HEK293 (cell line): ENCODE measurements at regions not wholly inside any gene's neighbourhood (a gene's known extent, or its start where the extent isn't known, plus 50 kb on each side); places are given as distances from the start of the nearest gene placed in this dataset.

Experiments used
- CTCF ChIA-PET: fragments of 350-600 bp; formaldehyde crosslinking; extraction: SDS; loops from one replicate; lab custom pipeline; 2021; ENCODE audit warnings: antibody characterized with exemption; lab: Yijun Ruan, JAX
- POLR2A ChIA-PET: fragments of 300-600 bp; formaldehyde crosslinking; extraction: SDS; loops from one replicate; lab custom pipeline; 2020; ENCODE audit warnings: antibody characterized with exemption, inconsistent platforms; lab: Yijun Ruan, JAX
- H3K27ac ChIP-seq: fragments of 200-500 bp; sonication (Bioruptor generic); 2 replicates; pipeline ENCODE4 v1.5.1; 2014; ENCODE audit warnings: low read depth, low read length, control low read depth, inconsistent platforms; ENCODE audit errors: extremely low read depth
- H3K36me3 ChIP-seq, 2 experiments: fragments of 200-500 bp in 1 of 2; sonication (Bioruptor generic) in 1 of 2; 1 replicate in 1 of 2; 2 replicates in 1 of 2; pipeline ENCODE4 v1.5.1; 2014 to 2017; ENCODE audit warnings: inconsistent platforms in 2 of 2, low read length in 2 of 2; ENCODE audit not compliant: control insufficient read depth in 2 of 2, insufficient read depth in 1 of 2
- H3K4me1 ChIP-seq: fragments of 200-500 bp; sonication (Bioruptor generic); 2 replicates; pipeline ENCODE4 v1.5.1; 2014; ENCODE audit warnings: mild to moderate bottlenecking, low read length, inconsistent platforms; ENCODE audit not compliant: control insufficient read depth, insufficient read depth
- H3K4me3 ChIP-seq: 2 replicates; pipeline ENCODE4 v1.5.1; 2011; ENCODE audit warnings: low read depth, mild to moderate bottlenecking, control low read depth, low read length, moderate library complexity
- H3K9me3 ChIP-seq: fragments of 200-500 bp; sonication (Bioruptor generic); 2 replicates; pipeline ENCODE4 v1.5.1; 2014; ENCODE audit warnings: low read depth, low read length, inconsistent platforms; ENCODE audit not compliant: control insufficient read depth, insufficient read depth
- IKZF3 ChIP-seq: fragments of 450-650 bp; IDR thresholded peaks from 2 replicates; pipeline ENCODE4 v1.5.0; 2018; ENCODE audit warnings: missing biosample characterization, mild to moderate bottlenecking, missing genetic modification characterization, moderate library complexity
- KLF10 ChIP-seq: fragments of 450-650 bp; IDR thresholded peaks from 2 replicates; pipeline ENCODE4 v1.5.1; 2018; ENCODE audit warnings: missing biosample characterization, mild to moderate bottlenecking, missing genetic modification characterization
- MZF1 ChIP-seq: fragments of 450-650 bp; formaldehyde crosslinking; IDR thresholded peaks from 2 replicates; pipeline ENCODE4 v1.5.1; 2017; ENCODE audit warnings: missing biosample characterization, missing genetic modification characterization, borderline replicate concordance
- OVOL3 ChIP-seq: fragments of 450-650 bp; formaldehyde crosslinking; IDR thresholded peaks from 2 replicates; pipeline ENCODE4 v1.5.1; 2016; ENCODE audit warnings: missing biosample characterization, missing genetic modification characterization
- YY1 ChIP-seq: fragments of 450-650 bp; formaldehyde crosslinking; IDR thresholded peaks from 2 replicates; pipeline ENCODE4 v1.5.1; 2018; ENCODE audit warnings: missing biosample characterization, missing genetic modification characterization
- ZBTB17 ChIP-seq: fragments of 450-650 bp; formaldehyde crosslinking; IDR thresholded peaks from 2 replicates; pipeline ENCODE4 v1.5.1; 2016; ENCODE audit warnings: missing biosample characterization, missing genetic modification characterization
- ZBTB21 ChIP-seq: fragments of 450-650 bp; formaldehyde crosslinking; IDR thresholded peaks from 2 replicates; pipeline ENCODE4 v1.5.1; 2017; ENCODE audit warnings: missing biosample characterization, missing genetic modification characterization
- ZFP37 ChIP-seq: fragments of 450-650 bp; formaldehyde crosslinking; IDR thresholded peaks from 2 replicates; pipeline ENCODE4 v1.5.1; 2016; ENCODE audit warnings: missing biosample characterization, missing genetic modification characterization
- ZNF10 ChIP-seq: fragments of 450-650 bp; formaldehyde crosslinking; IDR thresholded peaks from 2 replicates; pipeline ENCODE4 v1.5.1; 2017; ENCODE audit warnings: missing biosample characterization, missing genetic modification characterization
- ZNF133 ChIP-seq: fragments of 450-650 bp; formaldehyde crosslinking; IDR thresholded peaks from 2 replicates; pipeline ENCODE4 v1.5.1; 2016; ENCODE audit warnings: missing biosample characterization, missing genetic modification characterization
- ZNF214 ChIP-seq: fragments of 450-650 bp; formaldehyde crosslinking; IDR thresholded peaks from 2 replicates; pipeline ENCODE4 v1.5.1; 2017; ENCODE audit warnings: missing biosample characterization, mild to moderate bottlenecking, missing genetic modification characterization, borderline replicate concordance
- ZNF558 ChIP-seq: fragments of 450-650 bp; formaldehyde crosslinking; IDR thresholded peaks from 2 replicates; pipeline ENCODE4 v1.5.1; 2016; ENCODE audit warnings: missing biosample characterization, missing genetic modification characterization
- ZNF791 ChIP-seq: fragments of 450-650 bp; formaldehyde crosslinking; IDR thresholded peaks from 2 replicates; pipeline ENCODE4 v1.5.1; 2016; ENCODE audit warnings: missing biosample characterization, missing genetic modification characterization
- TF ChIP-seq, protein P1 (sequence below): fragments of 450-650 bp; formaldehyde crosslinking; IDR thresholded peaks from 2 replicates; pipeline ENCODE4 v1.5.1; 2016; ENCODE audit warnings: missing biosample characterization, missing genetic modification characterization
- TF ChIP-seq, protein P2 (sequence below): fragments of 450-650 bp; formaldehyde crosslinking; IDR thresholded peaks from 2 replicates; pipeline ENCODE4 v1.5.1; 2016; ENCODE audit warnings: missing biosample characterization, missing genetic modification characterization
- TF ChIP-seq, protein P3 (sequence below): fragments of 450-650 bp; formaldehyde crosslinking; IDR thresholded peaks from 2 replicates; pipeline ENCODE4 v1.5.1; 2016; ENCODE audit warnings: missing biosample characterization, missing genetic modification characterization
- TF ChIP-seq, protein P4 (sequence below): IDR thresholded peaks from 2 replicates; pipeline ENCODE4 v1.6.1; 2011; ENCODE audit warnings: mild to moderate bottlenecking, low read depth, low read length, borderline replicate concordance
- TF ChIP-seq, protein P5 (sequence below): fragments of 450-650 bp; formaldehyde crosslinking; IDR thresholded peaks from 2 replicates; pipeline ENCODE4 v1.5.1; 2016; ENCODE audit warnings: missing biosample characterization, missing genetic modification characterization
- TF ChIP-seq, protein P6 (sequence below): fragments of 450-650 bp; formaldehyde crosslinking; IDR thresholded peaks from 2 replicates; pipeline ENCODE4 v1.5.1; 2016; ENCODE audit warnings: missing biosample characterization, missing genetic modification characterization
- TF ChIP-seq, protein P7 (sequence below): fragments of 450-650 bp; formaldehyde crosslinking; IDR thresholded peaks from 2 replicates; pipeline ENCODE4 v1.5.1; 2017; ENCODE audit warnings: missing biosample characterization, missing genetic modification characterization

DNA sequence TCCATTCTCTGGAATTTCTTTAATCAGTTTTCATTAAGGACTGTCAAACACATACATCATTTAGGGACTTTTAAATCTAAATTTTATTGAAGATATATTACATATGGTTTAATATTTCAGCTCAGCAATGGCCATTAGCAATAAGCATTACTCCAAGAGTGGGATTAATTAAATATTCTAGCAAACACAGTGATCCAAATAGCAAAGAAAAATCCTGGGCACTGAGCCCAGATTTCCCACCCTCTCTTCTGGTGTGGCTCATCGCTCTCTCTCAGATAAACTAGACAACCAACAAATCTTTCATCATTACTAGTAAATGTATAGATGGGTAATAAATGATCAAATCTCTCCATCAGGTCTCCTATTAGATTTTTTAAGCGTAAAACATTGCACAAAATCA lies 53.5 kb upstream of the FOXD3 start (continued):
- TF ChIP-seq, protein P1, sequence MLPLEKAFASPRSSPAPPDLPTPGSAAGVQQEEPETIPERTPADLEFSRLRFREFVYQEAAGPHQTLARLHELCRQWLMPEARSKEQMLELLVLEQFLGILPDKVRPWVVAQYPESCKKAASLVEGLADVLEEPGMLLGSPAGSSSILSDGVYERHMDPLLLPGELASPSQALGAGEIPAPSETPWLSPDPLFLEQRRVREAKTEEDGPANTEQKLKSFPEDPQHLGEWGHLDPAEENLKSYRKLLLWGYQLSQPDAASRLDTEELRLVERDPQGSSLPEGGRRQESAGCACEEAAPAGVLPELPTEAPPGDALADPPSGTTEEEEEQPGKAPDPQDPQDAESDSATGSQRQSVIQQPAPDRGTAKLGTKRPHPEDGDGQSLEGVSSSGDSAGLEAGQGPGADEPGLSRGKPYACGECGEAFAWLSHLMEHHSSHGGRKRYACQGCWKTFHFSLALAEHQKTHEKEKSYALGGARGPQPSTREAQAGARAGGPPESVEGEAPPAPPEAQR (tag by site-specific recombination), result no peak
- TF ChIP-seq ZNF791 (tag by site-specific recombination) (no peak), ZNF558 (no peak), KLF10 (tag by site-specific recombination) (no peak)
- TF ChIP-seq, all 188 proteins: peak for 0

DNA sequence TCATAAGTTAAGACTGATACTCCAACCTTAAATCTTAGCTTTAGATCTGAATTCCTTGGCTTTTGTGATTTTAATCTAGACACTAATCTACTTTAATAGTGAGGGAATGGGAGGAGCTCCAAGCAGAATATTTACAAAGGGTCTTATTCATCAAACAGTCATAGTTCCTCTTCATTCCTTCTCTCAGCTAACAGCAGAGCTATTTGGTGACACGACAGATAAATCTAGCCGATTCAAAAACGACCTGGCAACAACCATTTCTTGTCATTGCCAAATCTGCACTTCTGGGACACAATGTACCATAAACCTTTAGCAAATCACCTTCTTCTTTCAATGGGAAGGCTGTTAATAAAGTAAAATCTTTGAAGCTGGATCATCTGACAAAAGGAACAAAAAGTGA lies 52.8 kb upstream of the FOXD3 start:
- POLR2A ChIA-PET, result no interaction called here
- Histone ChIP-seq H3K9me3 (no peaks in the 10 kb centered on the region), H3K27ac (no peak overlapping the region), H3K4me1 (no peaks in the 10 kb centered on the region), H3K36me3 (no peaks in the 10 kb centered on the region), H3K4me3 (no peak overlapping the region)
- CTCF ChIA-PET, result interaction anchor here (0.8 kb wide), 1 partner anchor 32 kb away, joined by 3 read pairs; no protein-coding TSS in a partner anchor
- TF ChIP-seq MZF1 (tag by site-specific recombination) (no peak), ZNF214 (tag by site-specific recombination) (no peak), ZNF133 (tag by site-specific recombination) (no peak), IKZF3 (no peak), ZFP37 (tag by site-specific recombination) (no peak), OVOL3 (tag by site-specific recombination) (no peak), ZNF10 (tag by site-specific recombination) (no peak), ZBTB21 (tag by site-specific recombination) (no peak), ZBTB17 (tag by site-specific recombination) (no peak), YY1 (tag by site-specific recombination) (no peak)
- TF ChIP-seq, protein P2, sequence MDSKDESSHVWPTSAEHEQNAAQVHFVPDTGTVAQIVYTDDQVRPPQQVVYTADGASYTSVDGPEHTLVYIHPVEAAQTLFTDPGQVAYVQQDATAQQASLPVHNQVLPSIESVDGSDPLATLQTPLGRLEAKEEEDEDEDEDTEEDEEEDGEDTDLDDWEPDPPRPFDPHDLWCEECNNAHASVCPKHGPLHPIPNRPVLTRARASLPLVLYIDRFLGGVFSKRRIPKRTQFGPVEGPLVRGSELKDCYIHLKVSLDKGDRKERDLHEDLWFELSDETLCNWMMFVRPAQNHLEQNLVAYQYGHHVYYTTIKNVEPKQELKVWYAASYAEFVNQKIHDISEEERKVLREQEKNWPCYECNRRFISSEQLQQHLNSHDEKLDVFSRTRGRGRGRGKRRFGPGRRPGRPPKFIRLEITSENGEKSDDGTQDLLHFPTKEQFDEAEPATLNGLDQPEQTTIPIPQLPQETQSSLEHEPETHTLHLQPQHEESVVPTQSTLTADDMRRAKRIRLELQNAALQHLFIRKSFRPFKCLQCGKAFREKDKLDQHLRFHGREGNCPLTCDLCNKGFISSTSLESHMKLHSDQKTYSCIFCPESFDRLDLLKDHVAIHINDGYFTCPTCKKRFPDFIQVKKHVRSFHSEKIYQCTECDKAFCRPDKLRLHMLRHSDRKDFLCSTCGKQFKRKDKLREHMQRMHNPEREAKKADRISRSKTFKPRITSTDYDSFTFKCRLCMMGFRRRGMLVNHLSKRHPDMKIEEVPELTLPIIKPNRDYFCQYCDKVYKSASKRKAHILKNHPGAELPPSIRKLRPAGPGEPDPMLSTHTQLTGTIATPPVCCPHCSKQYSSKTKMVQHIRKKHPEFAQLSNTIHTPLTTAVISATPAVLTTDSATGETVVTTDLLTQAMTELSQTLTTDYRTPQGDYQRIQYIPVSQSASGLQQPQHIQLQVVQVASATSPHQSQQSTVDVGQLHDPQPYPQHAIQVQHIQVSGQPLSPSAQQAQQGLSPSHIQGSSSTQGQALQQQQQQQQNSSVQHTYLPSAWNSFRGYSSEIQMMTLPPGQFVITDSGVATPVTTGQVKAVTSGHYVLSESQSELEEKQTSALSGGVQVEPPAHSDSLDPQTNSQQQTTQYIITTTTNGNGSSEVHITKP (tag by site-specific recombination), result no peak
- TF ChIP-seq, protein P3, sequence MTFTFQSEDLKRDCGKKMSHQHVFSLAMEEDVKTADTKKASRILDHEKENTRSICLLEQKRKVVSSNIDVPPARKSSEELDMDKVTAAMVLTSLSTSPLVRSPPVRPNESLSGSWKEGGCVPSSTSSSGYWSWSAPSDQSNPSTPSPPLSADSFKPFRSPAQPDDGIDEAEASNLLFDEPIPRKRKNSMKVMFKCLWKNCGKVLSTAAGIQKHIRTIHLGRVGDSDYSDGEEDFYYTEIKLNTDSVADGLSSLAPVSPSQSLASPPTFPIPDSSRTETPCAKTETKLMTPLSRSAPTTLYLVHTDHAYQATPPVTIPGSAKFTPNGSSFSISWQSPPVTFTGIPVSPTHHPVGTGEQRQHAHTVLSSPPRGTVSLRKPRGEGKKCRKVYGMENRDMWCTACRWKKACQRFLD, result no peak
- TF ChIP-seq, protein P4, sequence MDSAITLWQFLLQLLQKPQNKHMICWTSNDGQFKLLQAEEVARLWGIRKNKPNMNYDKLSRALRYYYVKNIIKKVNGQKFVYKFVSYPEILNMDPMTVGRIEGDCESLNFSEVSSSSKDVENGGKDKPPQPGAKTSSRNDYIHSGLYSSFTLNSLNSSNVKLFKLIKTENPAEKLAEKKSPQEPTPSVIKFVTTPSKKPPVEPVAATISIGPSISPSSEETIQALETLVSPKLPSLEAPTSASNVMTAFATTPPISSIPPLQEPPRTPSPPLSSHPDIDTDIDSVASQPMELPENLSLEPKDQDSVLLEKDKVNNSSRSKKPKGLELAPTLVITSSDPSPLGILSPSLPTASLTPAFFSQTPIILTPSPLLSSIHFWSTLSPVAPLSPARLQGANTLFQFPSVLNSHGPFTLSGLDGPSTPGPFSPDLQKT, result no peak
- TF ChIP-seq, protein P5, sequence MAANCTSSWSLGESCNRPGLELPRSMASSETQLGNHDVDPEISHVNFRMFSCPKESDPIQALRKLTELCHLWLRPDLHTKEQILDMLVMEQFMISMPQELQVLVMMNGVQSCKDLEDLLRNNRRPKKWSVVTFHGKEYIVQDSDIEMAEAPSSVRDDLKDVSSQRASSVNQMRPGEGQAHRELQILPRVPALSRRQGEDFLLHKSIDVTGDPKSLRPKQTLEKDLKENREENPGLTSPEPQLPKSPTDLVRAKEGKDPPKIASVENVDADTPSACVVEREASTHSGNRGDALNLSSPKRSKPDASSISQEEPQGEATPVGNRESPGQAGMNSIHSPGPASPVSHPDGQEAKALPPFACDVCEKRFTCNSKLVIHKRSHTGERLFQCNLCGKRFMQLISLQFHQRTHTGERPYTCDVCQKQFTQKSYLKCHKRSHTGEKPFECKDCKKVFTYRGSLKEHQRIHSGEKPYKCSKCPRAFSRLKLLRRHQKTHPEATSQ, result no peak
- TF ChIP-seq, protein P6, sequence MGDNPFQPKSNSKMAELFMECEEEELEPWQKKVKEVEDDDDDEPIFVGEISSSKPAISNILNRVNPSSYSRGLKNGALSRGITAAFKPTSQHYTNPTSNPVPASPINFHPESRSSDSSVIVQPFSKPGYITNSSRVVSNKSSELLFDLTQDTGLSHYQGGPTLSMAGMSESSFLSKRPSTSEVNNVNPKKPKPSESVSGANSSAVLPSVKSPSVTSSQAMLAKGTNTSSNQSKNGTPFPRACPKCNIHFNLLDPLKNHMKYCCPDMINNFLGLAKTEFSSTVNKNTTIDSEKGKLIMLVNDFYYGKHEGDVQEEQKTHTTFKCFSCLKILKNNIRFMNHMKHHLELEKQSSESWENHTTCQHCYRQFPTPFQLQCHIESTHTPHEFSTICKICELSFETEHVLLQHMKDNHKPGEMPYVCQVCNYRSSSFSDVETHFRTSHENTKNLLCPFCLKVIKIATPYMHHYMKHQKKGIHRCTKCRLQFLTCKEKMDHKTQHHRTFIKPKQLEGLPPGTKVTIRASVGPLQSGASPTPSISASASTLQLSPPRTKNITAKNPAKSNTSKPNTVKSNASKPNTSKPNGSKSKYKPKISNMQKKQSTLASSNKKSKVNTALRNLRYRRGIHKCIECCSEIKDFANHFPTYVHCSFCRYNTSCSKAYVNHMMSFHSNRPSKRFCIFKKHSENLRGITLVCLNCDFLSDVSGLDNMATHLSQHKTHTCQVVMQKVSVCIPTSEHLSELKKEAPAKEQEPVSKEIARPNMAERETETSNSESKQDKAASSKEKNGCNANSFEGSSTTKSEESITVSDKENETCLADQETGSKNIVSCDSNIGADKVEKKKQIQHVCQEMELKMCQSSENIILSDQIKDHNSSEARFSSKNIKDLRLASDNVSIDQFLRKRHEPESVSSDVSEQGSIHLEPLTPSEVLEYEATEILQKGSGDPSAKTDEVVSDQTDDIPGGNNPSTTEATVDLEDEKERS (tag by site-specific recombination), result no peak
- TF ChIP-seq, protein P7, sequence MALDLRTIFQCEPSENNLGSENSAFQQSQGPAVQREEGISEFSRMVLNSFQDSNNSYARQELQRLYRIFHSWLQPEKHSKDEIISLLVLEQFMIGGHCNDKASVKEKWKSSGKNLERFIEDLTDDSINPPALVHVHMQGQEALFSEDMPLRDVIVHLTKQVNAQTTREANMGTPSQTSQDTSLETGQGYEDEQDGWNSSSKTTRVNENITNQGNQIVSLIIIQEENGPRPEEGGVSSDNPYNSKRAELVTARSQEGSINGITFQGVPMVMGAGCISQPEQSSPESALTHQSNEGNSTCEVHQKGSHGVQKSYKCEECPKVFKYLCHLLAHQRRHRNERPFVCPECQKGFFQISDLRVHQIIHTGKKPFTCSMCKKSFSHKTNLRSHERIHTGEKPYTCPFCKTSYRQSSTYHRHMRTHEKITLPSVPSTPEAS (tag by site-specific recombination), result no peak
